Stimulated activated naive CD8-positive, alpha-beta T cell treated with anti-CD3 and anti-CD28 coated beads, Interleukin-15, amount 100 ng/mL, for 72 hours (primary cell): ENCODE measurements at regions not wholly inside any gene's neighbourhood (a gene's known extent, or its start where the extent isn't known, plus 50 kb on each side); places are given as distances from the start of the nearest gene placed in this dataset.

ENCODE experiments used
- ATAC-seq: fragments of 150-1000 bp; cut with Tn5 transposase; 2 replicates; pipeline ENCODE4 v1.10.0; 2021; ENCODE audit warnings: mild to moderate bottlenecking, moderate library complexity
- DNase-seq, 2 donors: peaks; one replicate each; pipeline ENCODE4 v3.0.0; 2021 to 2022
- H3K27ac Mint-ChIP-seq, 2 donors: one replicate each; pipeline ENCODE4 v1.8.0; 2022; ENCODE audit warnings: mild to moderate bottlenecking in 2 of 2, mixed read lengths in 2 of 2, moderate library complexity in 2 of 2
- H3K27me3 Mint-ChIP-seq: one replicate; pipeline ENCODE4 v1.8.0; 2022; ENCODE audit warnings: mixed read lengths
- H3K4me1 Mint-ChIP-seq: one replicate; pipeline ENCODE4 v1.8.0; 2022; ENCODE audit warnings: mild to moderate bottlenecking, mixed read lengths
- H3K4me3 Mint-ChIP-seq, 2 donors: one replicate each; pipeline ENCODE4 v1.8.0; 2022; ENCODE audit warnings: mild to moderate bottlenecking in 2 of 2, mixed read lengths in 2 of 2, moderate library complexity in 1 of 2
- H3K9me3 Mint-ChIP-seq, 2 donors: one replicate each; pipeline ENCODE4 v1.8.0; 2022; ENCODE audit warnings: mixed read lengths in 2 of 2

DNA sequence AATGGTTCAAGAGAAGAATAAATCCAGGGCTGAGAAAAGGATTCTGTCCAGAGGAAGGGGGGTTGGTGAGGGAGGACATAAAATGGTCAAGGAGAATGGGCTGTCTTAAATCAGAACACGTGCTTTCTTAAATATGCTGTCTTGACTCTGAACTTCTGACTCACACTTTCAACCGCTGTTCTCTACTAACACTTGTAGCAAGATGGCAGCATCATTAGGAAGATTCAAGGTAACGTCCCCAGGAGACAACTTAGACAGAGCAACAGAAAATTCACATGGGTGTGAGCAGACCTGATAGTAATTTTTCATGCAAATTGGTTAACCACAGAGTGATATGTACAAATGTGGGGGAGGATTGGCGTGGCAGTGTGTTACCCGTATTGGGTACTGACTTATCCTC is 126.8 kb upstream of the GALNT17 start:
- no peak for ATAC-seq
- H3K4me3 Mint-ChIP-seq: no peak overlapping the region
- peaks cover 6 to 24% of the 10 kb centered on the region in 2 donors for H3K9me3 Mint-ChIP-seq

DNA sequence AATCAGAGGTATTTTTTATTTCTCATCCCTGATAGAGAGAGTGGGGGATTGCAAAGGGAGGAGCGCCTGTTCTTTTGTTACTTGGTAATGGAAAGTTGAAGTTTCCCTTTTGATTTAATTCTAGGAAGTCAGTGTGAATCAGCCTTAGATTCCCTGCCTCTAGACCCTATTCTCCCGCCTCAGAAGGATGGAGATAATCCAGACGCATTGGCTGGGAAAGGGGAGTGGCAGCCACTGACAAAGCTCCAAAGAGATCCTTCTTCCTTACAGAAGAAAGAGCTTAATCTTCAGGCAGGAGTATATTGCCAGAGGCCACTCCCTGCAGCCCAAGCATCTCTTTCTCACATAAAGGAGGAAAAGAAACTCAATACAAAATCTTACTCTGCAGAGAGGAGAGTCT is 122.3 kb upstream of the GALNT17 start:
- DNase-seq (no peak), ATAC-seq (no peak)
- Mint-ChIP-seq H3K4me3 (no peak overlapping the region), H3K9me3 (peaks cover 13 to 34% of the 10 kb centered on the region in 2 donors), H3K27me3 (no peaks in the 10 kb centered on the region), H3K4me1 (no peaks in the 10 kb centered on the region), H3K27ac (no peak overlapping the region)

More for the DNA sequence above, 126.8 kb upstream of the GALNT17 start:
- Mint-ChIP-seq H3K27me3 (no peaks in the 10 kb centered on the region), H3K4me1 (no peaks in the 10 kb centered on the region), H3K27ac (no peak overlapping the region)
- no peak for DNase-seq

DNA sequence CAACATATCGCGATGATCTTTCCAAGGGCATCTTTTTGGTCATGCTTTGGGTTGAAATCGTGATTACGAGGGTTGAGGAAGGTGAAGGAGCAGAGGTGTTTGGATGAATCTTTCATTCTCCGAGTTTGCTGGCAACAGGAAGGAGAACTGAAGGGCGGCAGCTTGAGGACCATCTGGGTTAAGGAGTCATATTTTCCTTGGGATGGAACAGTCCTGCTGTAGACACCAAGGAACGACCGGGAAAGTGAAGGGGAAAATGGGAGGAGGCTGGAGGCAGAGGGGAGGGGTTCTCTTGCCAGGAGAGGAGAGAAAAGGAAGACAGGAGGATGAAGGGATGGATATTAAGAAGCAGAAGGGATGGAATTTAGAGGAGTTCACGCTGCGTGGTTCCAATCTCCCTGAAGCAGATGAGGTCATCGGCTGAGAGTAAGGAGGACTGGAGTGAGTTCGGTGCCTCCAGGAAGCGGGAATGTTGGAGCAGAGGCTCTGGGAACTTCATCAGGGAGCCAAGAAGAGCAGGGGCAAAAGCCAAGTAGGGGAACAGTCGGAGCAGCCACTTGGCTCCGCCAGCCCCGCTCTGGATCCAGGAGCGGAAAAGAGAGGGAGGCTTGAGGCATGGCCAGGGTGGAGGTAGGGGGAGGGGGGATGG is 116.6 kb upstream of the GALNT17 start:
- H3K4me3 Mint-ChIP-seq: no peak overlapping the region
- H3K27me3 Mint-ChIP-seq: no peaks in the 10 kb centered on the region
- H3K4me1 Mint-ChIP-seq: no peaks in the 10 kb centered on the region
- peak overlapping the region in 1 of 2 donors; percentile 57 for H3K27ac Mint-ChIP-seq
- DNase-seq: no peak
- H3K9me3 Mint-ChIP-seq: peaks cover 22 to 50% of the 10 kb centered on the region in 2 donors
- no peak for ATAC-seq

DNA sequence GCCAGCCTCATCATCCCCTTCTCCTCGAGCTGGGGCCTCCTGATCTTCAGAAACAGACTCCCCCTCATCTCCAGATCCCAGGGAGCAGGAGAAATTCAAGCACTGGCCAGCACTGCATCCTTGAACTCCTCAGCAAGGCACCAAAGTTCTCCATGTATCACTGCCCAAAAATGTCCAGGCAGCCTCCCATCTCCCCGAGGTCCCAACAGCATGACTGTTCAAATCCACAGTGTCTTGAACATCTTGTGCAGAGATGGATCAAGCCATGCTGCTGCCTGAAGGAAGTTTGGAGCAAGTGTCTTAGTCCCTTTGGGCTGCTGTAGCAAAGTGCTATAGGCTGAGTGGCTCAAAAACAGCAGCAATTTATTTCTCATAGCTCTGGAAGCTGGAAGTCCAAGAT is 115.5 kb upstream of the GALNT17 start:
- Mint-ChIP-seq H3K4me1 (no peaks in the 10 kb centered on the region), H3K27me3 (no peaks in the 10 kb centered on the region), H3K27ac (peak overlapping the region in 1 of 2 donors; percentile 27), H3K4me3 (no peak overlapping the region), H3K9me3 (peaks cover 20 to 45% of the 10 kb centered on the region in 2 donors)
- DNase-seq: no peak
- no peak for ATAC-seq

DNA sequence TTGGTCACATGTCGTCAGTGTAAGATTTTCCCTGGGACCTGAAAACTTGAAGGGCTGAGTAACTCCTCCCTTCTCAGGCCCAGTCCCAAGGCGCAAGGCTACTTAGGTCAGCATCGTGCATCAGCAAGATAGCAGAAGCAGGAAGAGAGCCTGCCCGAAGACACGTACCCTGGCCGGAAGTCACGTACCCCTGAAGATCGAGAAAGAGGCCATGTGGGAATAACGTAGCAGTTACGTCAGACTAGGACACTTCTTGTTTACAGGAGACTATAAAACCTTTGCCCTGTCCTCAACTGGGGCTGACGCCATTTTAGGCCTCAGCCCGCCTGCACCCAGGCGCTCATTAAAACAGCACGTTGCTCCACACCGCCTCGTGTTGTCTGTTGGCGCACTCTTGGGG is 114.3 kb upstream of the GALNT17 start:
- Mint-ChIP-seq H3K4me1 (no peaks in the 10 kb centered on the region), H3K4me3 (no peak overlapping the region), H3K27ac (no peak overlapping the region), H3K9me3 (peaks cover 20 to 45% of the 10 kb centered on the region in 2 donors), H3K27me3 (no peaks in the 10 kb centered on the region)
- DNase-seq (no peak), ATAC-seq (no peak)

DNA sequence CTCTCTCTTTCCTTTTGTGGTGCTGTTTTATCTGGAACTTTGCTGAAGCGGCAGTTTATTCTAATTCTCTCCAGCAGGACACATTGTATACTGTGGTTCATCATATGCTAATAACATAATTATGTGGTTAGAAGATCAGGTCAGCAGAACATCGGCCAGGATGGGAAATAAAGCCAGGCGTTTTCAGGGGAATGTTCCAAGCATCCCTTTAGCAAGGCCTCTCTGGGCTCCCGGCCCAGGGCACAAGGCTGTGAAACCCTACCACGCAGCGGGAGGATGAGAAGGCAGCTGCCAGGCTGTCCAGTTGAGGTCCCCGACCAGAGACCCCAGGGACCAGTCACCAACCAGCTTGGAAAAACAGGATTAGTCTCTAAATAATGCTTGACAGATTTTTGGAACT is 112.2 kb upstream of the GALNT17 start:
- no peak overlapping the region for H3K4me3 Mint-ChIP-seq
- no peak for DNase-seq
- H3K27ac Mint-ChIP-seq: peak overlapping the region in 1 of 2 donors; percentile 29

DNA sequence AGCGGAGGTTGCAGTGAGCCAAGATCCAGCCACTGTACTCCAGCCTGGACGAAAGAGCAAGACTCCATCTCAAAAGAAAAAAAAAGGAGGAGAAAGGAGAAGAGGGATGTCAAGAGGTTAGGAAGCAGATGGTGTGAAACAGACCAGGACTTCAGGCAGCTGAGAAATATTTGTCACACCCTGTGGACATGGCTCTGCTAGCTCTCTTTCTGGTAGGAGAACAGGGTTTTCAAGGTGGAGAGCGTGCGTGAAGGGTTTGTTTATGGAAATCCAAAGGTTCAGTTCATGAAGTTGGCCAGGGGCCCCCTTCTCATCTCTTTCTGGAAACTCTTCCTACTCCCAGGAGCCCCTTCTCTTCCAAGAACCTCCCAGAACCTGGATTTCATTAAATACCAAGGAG is 110.8 kb upstream of the GALNT17 start:
- Mint-ChIP-seq H3K4me1 (no peaks in the 10 kb centered on the region), H3K27ac (no peak overlapping the region), H3K4me3 (no peak overlapping the region), H3K27me3 (no peaks in the 10 kb centered on the region), H3K9me3 (peaks cover 14 to 23% of the 10 kb centered on the region in 2 donors)
- DNase-seq (no peak), ATAC-seq (no peak)

More for the DNA sequence above, 112.2 kb upstream of the GALNT17 start:
- ATAC-seq: no peak
- Mint-ChIP-seq H3K9me3 (peaks cover 20 to 35% of the 10 kb centered on the region in 2 donors), H3K27me3 (no peaks in the 10 kb centered on the region), H3K4me1 (no peaks in the 10 kb centered on the region)

DNA sequence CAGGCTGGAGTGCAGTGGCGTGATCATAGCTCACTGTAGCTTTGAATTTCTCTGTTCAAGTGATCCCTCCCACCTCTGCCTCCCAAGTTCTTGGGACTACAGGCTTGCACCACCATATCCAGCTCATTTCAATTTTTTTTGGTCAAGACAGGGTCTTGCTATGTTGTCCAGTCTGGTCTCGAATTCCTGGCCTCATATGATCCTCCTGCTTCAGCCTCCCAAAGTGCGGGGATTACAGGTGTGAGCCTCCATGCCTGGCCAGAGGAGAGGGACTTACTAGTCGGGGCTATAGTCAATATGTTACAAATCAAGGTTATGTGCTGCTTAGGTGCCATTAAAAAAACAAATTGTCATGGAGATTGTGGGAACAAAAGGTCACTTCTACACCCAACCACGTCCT is 105.3 kb upstream of the GALNT17 start:
- Mint-ChIP-seq H3K27me3 (no peaks in the 10 kb centered on the region), H3K27ac (no peak overlapping the region), H3K4me3 (no peak overlapping the region), H3K9me3 (peaks cover 0 to 4% of the 10 kb centered on the region in 2 donors), H3K4me1 (no peaks in the 10 kb centered on the region)
- DNase-seq (no peak), ATAC-seq (no peak)

DNA sequence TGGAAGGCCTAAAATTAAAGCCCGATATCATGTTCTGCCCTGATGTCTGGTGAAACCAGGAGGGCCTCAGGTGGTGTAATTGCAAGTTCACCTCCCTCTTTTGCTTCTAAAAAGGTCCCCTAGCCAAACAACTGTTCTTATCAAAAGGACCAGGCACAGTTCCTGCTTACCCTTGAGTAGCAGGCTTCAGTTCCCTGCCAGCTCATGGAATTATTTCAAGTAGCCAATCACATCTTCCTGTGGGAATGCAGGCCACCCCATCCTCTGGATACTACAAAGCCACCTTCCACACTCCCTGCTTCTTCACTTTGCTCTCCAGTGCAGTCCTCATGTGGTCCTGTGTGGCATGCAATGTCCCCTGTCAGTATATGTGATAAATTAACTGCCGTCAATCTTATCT is 97.7 kb upstream of the GALNT17 start:
- Mint-ChIP-seq H3K9me3 (peaks cover 12 to 32% of the 10 kb centered on the region in 2 donors), H3K27ac (no peak overlapping the region)

DNA sequence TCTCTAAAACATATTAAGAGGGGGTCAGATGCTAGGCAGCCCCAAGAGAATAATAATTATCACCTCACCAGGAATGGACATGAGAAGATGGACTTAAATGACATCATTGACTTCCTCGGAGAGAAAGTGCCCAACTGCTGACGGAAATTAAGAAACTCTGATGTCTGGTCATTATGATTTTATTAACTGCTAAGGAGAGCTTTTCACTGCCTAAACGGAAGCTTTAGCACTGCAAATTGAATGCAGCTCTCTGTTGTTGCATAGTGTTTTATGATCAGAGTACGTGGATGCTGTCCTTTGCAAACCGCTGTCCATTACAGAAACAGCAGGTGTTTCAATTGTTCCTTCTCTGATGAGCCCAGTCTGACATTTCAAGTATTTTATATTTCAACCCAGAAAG is 89.4 kb upstream of the GALNT17 start:
- Mint-ChIP-seq H3K4me3 (no peak overlapping the region), H3K9me3 (peaks cover 7 to 10% of the 10 kb centered on the region in 2 donors), H3K27me3 (no peaks in the 10 kb centered on the region), H3K4me1 (no peaks in the 10 kb centered on the region), H3K27ac (no peak overlapping the region)
- ATAC-seq (no peak), DNase-seq (no peak)

More for the DNA sequence above, 97.7 kb upstream of the GALNT17 start:
- ATAC-seq (no peak), DNase-seq (no peak)
- no peak overlapping the region for H3K4me3 Mint-ChIP-seq
- H3K27me3 Mint-ChIP-seq: no peaks in the 10 kb centered on the region
- H3K4me1 Mint-ChIP-seq: no peaks in the 10 kb centered on the region

DNA sequence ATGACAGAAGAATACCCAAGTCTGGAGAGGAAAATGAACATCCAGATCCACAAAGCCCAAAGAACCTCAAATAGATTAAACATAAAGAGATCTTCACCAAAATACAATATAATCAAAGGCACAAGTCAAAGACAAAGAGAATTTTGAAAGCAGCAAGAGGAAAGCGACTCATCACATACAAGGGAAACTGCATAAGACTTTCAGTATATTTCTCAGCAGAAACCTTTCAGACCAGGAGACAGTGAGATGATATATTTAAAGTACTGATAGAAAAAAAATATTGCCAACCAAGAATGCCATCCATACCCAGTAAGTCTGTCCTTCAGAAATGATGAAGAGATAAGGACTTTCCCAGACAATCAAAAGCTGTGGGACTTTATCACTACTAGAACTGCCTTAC is 81.5 kb upstream of the GALNT17 start:
- Mint-ChIP-seq H3K4me3 (no peak overlapping the region), H3K4me1 (no peaks in the 10 kb centered on the region), H3K27ac (no peak overlapping the region), H3K9me3 (peaks cover 15 to 34% of the 10 kb centered on the region in 2 donors), H3K27me3 (no peaks in the 10 kb centered on the region)
- ATAC-seq (no peak), DNase-seq (no peak)

DNA sequence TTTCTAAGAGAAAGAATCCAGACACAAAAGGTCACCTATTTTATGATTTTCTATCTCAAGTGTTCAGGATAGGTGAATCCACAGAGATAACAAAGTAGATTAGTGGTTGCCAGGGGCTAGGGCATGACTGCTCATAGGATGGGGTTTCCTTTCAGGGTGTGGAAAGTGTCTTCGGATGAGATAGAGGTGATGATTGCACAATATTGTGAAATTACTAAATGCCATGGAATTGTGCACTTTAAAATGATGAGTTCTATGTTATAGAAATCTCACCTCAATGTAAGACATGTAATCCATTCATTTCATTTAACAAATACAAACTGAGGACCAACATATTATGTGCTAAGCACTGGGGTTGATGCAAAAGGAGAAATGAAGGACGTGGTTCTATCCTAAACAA is 76.4 kb upstream of the GALNT17 start:
- Mint-ChIP-seq H3K27me3 (no peaks in the 10 kb centered on the region), H3K9me3 (peaks cover 9 to 29% of the 10 kb centered on the region in 2 donors), H3K4me3 (no peak overlapping the region), H3K27ac (no peak overlapping the region), H3K4me1 (no peaks in the 10 kb centered on the region)
- ATAC-seq (no peak), DNase-seq (no peak)

DNA sequence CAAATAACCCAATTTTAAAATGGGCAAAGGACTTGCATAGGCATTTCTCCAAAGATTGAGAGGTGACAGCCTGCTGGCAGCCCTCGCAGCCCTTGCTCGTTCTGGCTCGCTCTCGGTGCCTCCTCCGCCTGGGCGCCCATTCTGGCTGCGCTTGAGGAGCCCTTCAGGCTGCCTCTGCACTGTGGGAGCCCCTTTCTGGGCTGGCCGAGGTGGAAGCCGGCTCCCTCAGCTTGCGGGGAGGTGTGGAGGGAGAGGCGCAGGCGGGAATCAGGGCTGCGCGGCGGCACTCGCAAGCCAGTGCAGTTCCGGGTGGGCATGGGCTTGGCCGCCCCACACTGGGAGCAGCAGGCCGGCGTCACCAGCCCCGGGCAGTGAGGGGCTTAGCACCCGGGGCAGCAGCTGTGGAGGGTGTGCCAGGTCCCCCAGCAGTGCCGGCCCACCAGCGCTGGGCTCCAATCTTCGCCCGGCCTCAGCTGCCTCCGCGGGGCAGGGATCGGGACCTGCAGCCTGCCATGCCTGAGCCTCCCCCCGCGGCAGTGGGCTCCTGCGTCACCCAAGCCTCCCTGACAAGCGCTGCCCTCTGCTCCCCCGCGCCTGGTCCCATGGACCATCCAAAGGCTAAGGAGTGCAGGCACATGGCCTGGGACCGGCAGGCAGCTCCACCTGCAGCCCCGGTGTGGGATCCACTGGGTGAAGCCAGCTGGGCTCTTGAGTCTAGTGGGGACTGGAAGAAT is 54.0 kb upstream of the GALNT17 start:
- peaks cover 10 to 32% of the 10 kb centered on the region in 2 donors for H3K9me3 Mint-ChIP-seq
- ATAC-seq (peak; percentile 40), DNase-seq (no peak)
- no peaks in the 10 kb centered on the region for H3K27me3 Mint-ChIP-seq
- no peak overlapping the region for H3K27ac Mint-ChIP-seq
- no peaks in the 10 kb centered on the region for H3K4me1 Mint-ChIP-seq
- H3K4me3 Mint-ChIP-seq: no peak overlapping the region
